ELF-1 (cell line): ENCODE measurements at regions not wholly inside any gene's neighbourhood (a gene's known extent, or its start where the extent isn't known, plus 50 kb on each side); places are given as distances from the start of the nearest gene placed in this dataset.

Experiments
- DNase-seq: peaks from one replicate; pipeline ENCODE4 v3.0.0-alpha.2; 2016; ENCODE audit warnings: low read depth, low spot score

DNA sequence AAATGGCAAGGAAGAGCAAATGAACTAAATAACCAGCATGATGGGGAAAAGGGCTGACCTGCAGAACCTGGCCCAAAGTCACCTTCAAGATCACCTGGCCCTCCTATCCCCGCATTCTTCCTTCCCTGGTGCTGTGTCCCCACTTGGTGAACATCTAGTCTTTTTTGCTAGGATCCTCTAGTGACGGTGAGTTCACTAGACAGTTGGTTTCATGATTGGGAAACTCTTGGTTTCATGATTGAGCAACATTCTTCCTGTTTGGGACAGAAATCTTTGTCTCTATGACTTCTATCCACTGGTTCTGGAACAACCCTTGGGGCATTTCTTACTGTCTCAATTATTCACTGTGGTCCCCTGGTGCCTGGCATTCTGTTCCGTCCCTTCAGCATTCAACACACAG is 50.2 kb upstream of the DAB2IP start:
- no peak for DNase-seq
